HEK293 (cell line): ENCODE measurements at regions not wholly inside any gene's neighbourhood (a gene's known extent, or its start where the extent isn't known, plus 50 kb on each side); places are given as distances from the start of the nearest gene placed in this dataset.
"Not testable (repeated sequence)": the region's sequence is repeated elsewhere in the genome, so short reads cannot be mapped to it uniquely, and the experiment has no call there.

Experiments
- GLI2 ChIP-seq: fragments of 450-650 bp; formaldehyde crosslinking; IDR thresholded peaks from 2 replicates; pipeline ENCODE4; 2017; ENCODE audit warnings: missing biosample characterization, missing genetic modification characterization, low read depth, borderline replicate concordance
- YY2 ChIP-seq: fragments of 450-650 bp; formaldehyde crosslinking; IDR thresholded peaks from 2 replicates; pipeline ENCODE4 v1.5.1; 2016; ENCODE audit warnings: missing biosample characterization, missing genetic modification characterization
- ZNF19 ChIP-seq: fragments of 450-650 bp; formaldehyde crosslinking; IDR thresholded peaks from 2 replicates; pipeline ENCODE4; 2016; ENCODE audit warnings: missing biosample characterization, missing genetic modification characterization, low read depth
- ZNF335 ChIP-seq: fragments of 450-650 bp; formaldehyde crosslinking; conservative IDR thresholded peaks from 2 replicates; pipeline ENCODE4 v1.5.1; 2016; ENCODE audit warnings: missing biosample characterization, missing genetic modification characterization
- ZNF37A ChIP-seq: fragments of 450-650 bp; IDR thresholded peaks from 2 replicates; pipeline ENCODE4 v1.5.1; 2018; ENCODE audit warnings: missing biosample characterization, missing genetic modification characterization
- ZNF404 ChIP-seq: fragments of 450-650 bp; formaldehyde crosslinking; IDR thresholded peaks from 2 replicates; pipeline ENCODE4 v1.5.1; 2017; ENCODE audit warnings: missing biosample characterization, missing genetic modification characterization
- ZNF629 ChIP-seq: fragments of 450-650 bp; formaldehyde crosslinking; IDR thresholded peaks from 2 replicates; pipeline ENCODE4 v1.5.1; 2017; ENCODE audit warnings: missing biosample characterization, missing genetic modification characterization
- TF ChIP-seq, protein P1 (sequence below): fragments of 450-650 bp; formaldehyde crosslinking; IDR thresholded peaks from 2 replicates; pipeline ENCODE4 v1.5.1; 2016; ENCODE audit warnings: missing biosample characterization, missing genetic modification characterization
- TF ChIP-seq, protein P2 (sequence below): fragments of 450-650 bp; formaldehyde crosslinking; IDR thresholded peaks from 2 replicates; pipeline ENCODE4 v1.5.1; 2016; ENCODE audit warnings: missing biosample characterization, missing genetic modification characterization

DNA sequence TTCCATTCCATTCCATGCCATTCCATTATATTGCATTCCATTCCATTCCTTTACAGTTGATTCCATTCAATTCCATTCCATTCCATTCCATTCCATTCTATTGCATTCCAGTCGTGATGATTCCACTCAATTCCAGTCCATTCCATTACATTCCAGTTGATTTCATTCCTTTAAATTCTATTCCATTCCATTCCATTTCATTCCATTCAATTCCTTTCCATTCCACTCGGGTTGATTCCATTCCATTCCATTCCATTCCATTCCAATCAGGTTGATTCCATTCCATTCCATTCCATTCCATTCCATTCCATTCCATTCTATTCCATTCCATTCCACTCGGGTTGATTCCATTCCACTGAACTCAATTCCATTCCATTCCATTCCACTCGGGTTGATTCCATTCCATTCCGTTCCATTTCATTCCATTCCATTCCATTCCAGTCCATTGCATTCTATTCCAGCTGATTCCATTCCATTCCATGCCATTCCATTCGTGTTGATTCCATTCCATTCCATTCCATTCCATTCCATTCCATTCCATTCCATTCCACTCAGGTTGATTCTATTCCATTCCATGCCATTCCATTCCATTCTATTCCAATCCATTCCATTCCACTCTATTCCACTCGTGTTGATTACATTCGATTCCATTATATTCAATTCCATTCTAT lies 1137.6 kb downstream of the RPIA start:
- not testable (repeated sequence) for TF ChIP-seq ZNF335 (tag by site-specific recombination); ZNF404; YY2; ZNF629 (tag by site-specific recombination); GLI2 (tag by site-specific recombination); ZNF19 (tag by site-specific recombination); ZNF37A (tag by site-specific recombination)
- TF ChIP-seq, protein P1, sequence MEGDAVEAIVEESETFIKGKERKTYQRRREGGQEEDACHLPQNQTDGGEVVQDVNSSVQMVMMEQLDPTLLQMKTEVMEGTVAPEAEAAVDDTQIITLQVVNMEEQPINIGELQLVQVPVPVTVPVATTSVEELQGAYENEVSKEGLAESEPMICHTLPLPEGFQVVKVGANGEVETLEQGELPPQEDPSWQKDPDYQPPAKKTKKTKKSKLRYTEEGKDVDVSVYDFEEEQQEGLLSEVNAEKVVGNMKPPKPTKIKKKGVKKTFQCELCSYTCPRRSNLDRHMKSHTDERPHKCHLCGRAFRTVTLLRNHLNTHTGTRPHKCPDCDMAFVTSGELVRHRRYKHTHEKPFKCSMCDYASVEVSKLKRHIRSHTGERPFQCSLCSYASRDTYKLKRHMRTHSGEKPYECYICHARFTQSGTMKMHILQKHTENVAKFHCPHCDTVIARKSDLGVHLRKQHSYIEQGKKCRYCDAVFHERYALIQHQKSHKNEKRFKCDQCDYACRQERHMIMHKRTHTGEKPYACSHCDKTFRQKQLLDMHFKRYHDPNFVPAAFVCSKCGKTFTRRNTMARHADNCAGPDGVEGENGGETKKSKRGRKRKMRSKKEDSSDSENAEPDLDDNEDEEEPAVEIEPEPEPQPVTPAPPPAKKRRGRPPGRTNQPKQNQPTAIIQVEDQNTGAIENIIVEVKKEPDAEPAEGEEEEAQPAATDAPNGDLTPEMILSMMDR (tag by site-specific recombination), result not testable (repeated sequence)
- TF ChIP-seq, protein P2, sequence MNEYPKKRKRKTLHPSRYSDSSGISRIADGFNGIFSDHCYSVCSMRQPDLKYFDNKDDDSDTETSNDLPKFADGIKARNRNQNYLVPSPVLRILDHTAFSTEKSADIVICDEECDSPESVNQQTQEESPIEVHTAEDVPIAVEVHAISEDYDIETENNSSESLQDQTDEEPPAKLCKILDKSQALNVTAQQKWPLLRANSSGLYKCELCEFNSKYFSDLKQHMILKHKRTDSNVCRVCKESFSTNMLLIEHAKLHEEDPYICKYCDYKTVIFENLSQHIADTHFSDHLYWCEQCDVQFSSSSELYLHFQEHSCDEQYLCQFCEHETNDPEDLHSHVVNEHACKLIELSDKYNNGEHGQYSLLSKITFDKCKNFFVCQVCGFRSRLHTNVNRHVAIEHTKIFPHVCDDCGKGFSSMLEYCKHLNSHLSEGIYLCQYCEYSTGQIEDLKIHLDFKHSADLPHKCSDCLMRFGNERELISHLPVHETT, result not testable (repeated sequence)
